HG03442 (cell line): ENCODE measurements at regions not wholly inside any gene's neighbourhood (a gene's known extent, or its start where the extent isn't known, plus 50 kb on each side); places are given as distances from the start of the nearest gene placed in this dataset.

Experiments used
- ATAC-seq: cut with Tn5 transposase; IDR thresholded peaks from one replicate; pipeline ENCODE4 v1.9.1; 2021; ENCODE audit warnings: mild to moderate bottlenecking, moderate library complexity; ENCODE audit not compliant: unreplicated experiment

DNA sequence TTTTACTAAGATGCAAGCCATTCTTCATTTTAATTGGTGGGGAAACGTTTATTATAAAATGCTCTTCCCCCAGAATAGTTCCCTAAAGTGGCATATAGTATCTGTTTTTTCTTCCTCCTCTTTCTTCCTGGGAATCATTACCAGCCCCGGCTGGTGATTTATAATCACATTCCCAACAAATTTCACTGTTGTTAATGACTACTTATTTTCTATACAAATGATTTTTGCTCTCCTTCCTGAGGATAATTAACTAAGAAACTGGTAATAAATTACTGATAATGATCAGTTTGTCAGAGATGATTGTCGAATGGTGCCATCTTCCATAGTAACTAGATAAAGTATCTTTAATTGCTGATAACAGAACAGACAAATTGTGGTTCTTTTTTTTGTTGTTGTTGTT, 785.5 kb upstream of the RBFOX1 start:
- no peak for ATAC-seq

DNA sequence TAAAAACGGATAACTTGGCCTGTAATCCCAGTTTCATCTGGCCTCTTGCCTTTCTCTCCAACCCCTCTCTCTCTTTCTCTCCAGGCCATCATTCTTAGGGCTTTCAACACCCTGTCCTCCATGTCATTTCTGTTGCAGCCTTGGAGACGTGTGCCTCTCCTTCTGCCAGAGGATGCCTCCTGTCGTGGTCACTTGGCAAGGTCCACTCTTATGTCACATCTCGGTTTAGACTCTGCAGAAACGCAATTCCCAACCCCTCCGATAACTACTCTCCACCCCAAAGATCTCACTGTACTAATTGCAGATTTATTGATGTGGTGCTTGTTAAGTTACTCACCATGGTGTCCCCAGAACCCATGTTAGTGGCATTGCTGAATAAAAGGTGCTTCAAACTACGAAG, 787.3 kb upstream of the RBFOX1 start:
- no peak for ATAC-seq

- no peak for ATAC-seq
Observed at GRCh38 chr16:6541267-6541666, 791.4 kb upstream of the RBFOX1 start.

- no peak for ATAC-seq
Observed at GRCh38 chr16:6536411-6536810, 796.2 kb upstream of the RBFOX1 start.

- ATAC-seq, result no peak
Observed at GRCh38 chr16:6531067-6531466, 801.6 kb upstream of the RBFOX1 start.

DNA sequence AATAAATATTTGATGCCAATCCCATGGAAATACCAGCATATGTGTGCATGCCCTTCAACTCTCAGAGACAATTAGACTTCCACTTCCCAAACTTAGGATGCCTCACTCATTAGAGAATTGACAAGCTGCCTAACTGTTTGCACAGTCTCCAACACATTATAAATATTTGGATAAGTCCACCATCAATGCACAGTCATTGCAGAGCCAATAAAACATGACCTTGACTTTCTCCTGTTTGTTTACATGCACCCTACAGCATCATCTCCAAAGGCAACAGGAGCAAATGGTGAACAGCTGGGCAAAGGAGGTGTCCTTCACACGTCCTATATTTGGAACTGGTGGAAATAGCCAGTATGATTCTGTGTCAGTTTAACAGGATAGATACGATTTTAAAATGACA, 804.4 kb upstream of the RBFOX1 start:
- ATAC-seq, result no peak

DNA sequence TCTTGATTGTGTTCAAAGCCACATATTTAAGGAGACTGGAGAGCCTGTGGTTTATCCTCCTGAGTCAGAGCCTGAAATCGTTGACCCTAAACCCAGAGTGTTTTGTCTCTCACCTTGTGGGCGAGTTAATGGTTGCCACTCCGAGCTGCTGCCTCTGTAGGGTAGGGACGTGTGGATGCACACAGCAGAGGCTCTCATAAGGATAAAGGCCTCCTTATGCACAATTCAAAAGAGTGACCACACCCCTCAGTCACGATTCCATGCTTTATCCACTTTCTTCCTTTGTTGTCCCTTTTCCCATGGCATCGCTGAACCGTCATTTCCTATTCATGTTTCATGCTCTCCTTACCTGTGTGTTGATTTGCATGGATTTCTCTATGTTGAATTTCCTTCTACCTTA, 805.0 kb upstream of the RBFOX1 start:
- no peak for ATAC-seq

GRCh38 chr16:6524501-6524900, 808.1 kb upstream of the RBFOX1 start:
- no peak for ATAC-seq

DNA sequence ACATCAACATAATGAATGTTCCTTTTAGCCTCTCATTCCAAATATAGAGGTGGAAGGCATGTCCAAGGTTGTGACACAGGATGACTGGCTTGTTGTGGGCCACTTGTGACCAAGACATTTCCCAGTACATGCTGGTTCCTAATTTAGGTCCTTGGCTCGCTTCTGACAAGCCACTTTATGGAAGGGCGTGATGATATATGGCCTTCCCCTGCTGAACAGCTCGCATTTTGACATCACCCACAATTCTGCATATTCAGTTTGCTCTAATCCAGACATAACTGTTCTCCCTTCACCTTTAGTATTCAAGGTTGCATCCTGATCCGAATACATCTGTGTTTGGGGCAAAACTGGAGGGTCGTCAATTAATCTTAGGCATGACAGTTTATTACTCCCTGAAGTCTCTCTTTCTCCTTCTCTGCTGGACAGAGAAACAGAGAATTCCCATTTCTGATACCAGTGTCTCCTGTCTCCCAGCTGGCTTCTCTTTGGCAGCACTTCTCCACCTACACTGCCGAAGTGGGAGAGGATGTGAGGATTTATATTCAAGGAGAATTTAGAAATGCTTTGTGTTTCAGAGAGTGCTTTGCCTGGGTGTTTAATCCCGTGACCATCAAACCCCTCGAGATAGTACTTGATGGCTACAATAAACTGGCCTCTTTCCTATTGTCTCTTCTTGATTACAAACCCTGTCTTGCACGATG, 815.5 kb upstream of the RBFOX1 start:
- ATAC-seq, result no peak

GRCh38 chr16:6512512-6512911, 820.1 kb upstream of the RBFOX1 start:
- no peak for ATAC-seq

- ATAC-seq, result no peak
Observed at GRCh38 chr16:6510261-6510660, 822.4 kb upstream of the RBFOX1 start.

DNA sequence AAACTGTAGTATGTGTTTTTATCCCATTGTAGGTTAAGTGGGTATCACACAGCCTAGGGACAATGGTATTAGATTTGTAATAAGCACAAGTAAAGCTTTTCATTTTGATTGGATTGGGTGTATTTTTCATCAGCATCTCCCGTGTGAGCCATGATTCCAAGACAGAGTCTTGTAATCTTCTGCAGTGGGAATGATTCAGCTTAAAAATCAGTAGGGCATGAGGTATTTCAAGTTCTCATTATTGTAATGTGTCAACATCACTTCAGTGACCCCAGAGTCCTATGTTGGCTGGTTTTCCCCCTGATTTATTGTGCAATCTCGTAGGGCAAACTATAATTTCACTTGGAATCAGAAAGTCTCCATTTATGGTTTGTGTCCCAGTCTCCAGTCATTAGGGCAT, 833.2 kb upstream of the RBFOX1 start:
- no peak for ATAC-seq

- ATAC-seq, result no peak
Observed at GRCh38 chr16:6498858-6499257, 833.8 kb upstream of the RBFOX1 start.

DNA sequence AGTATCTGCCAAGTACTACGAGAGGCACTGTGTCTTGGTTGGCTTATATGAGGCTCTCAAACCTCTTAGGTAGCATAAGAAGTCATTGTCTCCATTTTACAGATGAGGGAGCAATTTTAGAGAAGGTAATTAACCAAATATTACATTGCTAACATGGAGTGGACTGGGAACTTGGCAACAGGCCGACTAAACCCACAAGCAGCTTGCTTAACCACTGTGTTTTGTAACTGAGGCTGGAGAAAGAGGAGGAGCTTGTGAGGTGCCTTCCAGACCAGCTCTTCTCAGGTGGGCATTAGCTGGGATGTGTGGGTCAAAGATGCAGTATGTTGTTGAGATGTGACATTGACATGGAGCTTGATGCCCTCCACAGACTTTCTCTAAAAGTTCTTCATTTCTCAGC, 835.6 kb upstream of the RBFOX1 start:
- no peak for ATAC-seq

GRCh38 chr16:6495486-6496210, 837.0 kb upstream of the RBFOX1 start:
- no peak for ATAC-seq

- no peak for ATAC-seq
Observed at GRCh38 chr16:6494716-6495115, 837.9 kb upstream of the RBFOX1 start.

DNA sequence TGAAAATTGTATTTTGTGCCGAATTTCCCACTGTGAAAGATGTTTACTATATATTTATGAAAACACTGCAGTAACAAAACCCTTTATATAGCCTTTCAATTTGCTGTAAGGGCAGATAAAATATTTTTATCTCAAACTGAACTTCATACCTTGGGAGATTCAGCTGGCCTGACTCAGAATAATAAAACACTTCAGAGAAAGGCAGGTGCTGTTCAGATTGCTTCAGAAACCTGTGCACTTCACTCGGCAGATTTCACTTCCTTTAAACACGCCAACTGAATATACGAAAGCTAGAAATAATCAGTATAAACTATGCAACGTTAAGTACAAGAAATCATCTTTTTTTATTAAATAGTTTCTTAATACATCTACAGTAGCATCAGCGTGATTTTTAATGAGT, 839.1 kb upstream of the RBFOX1 start:
- ATAC-seq, result no peak

DNA sequence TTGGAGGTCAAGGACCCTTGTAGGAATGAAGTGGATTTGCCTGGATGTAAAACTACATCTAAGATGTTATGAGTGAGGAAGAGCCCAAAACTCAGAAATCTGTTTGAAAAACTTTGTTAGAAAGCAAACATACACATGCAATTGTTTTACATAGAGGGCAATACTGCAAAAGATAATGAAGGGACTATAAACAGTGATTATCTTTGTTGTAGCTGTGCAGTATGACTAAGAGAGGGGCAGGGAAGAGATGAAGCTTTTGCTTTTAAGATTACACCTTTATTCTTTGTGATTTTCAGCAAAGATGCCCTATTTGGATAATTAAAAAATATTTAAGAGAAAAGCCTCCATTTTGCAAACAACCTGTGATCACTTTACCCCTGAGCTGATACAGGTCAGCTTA, 839.9 kb upstream of the RBFOX1 start:
- ATAC-seq, result no peak

DNA sequence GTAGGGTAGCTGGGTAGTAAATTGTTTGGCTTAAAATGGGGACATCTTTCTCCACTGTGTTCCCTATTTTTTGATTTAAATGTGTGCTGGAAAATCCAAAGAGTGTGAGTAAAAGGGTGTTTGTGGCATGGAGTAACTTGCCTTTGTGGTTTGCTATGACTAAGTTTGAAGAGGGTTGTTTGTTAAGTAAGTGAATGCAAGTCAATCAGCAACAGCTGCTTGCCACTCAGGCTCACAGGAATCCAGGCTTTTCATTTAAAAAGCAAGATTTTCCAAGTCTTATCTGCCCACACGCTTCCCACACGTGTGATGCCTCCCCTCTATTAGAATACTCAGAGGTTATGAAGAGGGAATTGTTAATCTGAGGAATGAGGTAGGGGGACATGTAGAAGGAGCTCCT, 847.7 kb upstream of the RBFOX1 start:
- no peak for ATAC-seq

DNA sequence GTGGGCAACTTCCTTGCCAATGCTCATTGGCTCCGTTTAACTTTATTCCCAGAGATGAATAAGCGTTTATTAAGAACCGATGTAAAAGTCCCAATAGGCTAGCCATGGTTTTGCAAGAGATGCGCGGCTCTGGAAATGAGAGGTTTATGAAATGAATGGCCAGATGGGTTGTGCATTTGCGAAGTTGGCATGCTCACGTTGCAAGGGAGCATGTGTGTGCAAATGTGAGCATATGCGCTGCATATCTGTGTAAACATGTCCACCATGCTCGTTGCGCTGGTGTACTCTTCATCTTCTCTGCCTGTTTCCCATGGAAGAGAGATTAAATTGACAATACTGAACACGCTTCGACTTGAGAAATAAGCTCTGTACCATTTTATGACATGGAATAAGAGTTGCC, 848.6 kb upstream of the RBFOX1 start:
- no peak for ATAC-seq

- ATAC-seq, result no peak
Observed at GRCh38 chr16:6483469-6484033, 849.1 kb upstream of the RBFOX1 start.

DNA sequence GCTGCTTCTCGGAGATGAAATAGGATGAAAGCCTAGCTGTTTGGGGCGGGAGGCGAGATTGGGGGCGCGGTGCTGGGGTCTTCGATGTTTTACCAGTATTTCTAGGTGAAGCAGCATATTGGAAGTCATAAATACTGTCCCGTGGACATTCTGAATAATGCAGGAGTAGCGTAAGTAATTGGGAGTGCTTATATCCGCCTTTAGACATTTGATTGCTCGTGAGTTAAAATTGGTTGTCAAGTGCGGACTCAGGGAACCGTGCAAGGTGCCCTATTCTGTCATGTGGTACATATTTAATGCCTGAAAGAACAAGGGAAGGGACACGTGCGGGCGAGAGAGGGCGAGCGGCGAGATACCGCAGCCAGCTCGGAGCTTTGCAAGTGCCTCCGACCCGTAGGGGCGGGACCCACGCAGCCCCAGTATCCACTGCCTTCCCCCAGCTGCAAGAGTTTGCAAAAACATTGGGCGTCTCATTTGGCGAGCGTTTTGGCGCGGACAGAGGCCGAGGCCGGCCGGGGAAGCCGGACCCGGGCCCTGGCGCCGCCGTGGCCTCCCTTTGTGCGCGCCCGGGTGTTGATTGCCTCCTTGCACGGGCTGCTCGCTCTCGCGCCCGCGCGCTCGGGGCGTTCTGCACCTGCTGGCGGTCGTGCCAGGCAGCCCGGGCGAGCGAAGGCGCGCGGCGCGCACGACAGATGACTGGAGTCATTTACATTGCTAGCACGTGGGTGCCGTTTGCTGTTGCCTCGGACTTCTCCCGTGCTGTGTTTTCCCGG, 849.8 kb upstream of the RBFOX1 start:
- no peak for ATAC-seq
